T-cell (primary cell): ENCODE measurements at regions not wholly inside any gene's neighbourhood (a gene's known extent, or its start where the extent isn't known, plus 50 kb on each side); places are given as distances from the start of the nearest gene placed in this dataset.

Source experiments
- ATAC-seq, 4 experiments: fragments of 200-7000 bp in 3 of 4; fragments of 150-1000 bp in 1 of 4; cut with Tn5 transposase; replicated peaks in 1 of 4; 1 replicate in 3 of 4; 2 replicates in 1 of 4; pipeline ENCODE4 v1.10.0; 2021; ENCODE audit warnings: moderate library complexity in 3 of 4, mild to moderate bottlenecking in 2 of 4, moderate number of reproducible peaks in 1 of 4
- CTCF ChIA-PET, 2 donors: fragments of 300-600 bp; sonication (Branson Sonifier 250); formaldehyde crosslinking; loops; one replicate each; lab custom pipeline; 2022; ENCODE audit warnings: antibody characterized with exemption in 2 of 2; lab: Charles Lee
- POLR2A ChIA-PET, 2 donors: fragments of 300-600 bp; sonication (Branson Sonifier 250); formaldehyde crosslinking; loops; one replicate each; lab custom pipeline; 2022; ENCODE audit warnings: antibody characterized with exemption in 2 of 2; lab: Charles Lee
- DNase-seq, 35 experiments: peaks; one replicate each; pipeline versions ENCODE4 v3.0.0 to v3.0.0-alpha.2; 2013 to 2023
- H3K27ac ChIP-seq: one replicate; pipeline ENCODE4 v1.5.1; 2013; ENCODE audit warnings: low read length
- H3K27me3 ChIP-seq, 2 experiments: replicated peaks in 1 of 2; 1 replicate in 1 of 2; 2 replicates in 1 of 2; pipeline versions ENCODE4 v1.6.1 to v1.7.0; 2013; ENCODE audit warnings: low read length in 1 of 2, mixed read lengths in 1 of 2; ENCODE audit not compliant: control insufficient read depth in 2 of 2, insufficient read depth in 2 of 2; ENCODE audit errors: extremely low read depth in 1 of 2
- H3K36me3 ChIP-seq, 2 donors: 1 replicate in 1 of 2; 2 replicates in 1 of 2; pipeline versions ENCODE4 v1.6.1 to v1.7.0; 2013; ENCODE audit warnings: low read length in 1 of 2; ENCODE audit not compliant: control insufficient read depth in 2 of 2, insufficient read depth in 1 of 2; ENCODE audit errors: extremely low read depth in 1 of 2
- H3K4me1 ChIP-seq, 2 experiments: 1 replicate in 1 of 2; 2 replicates in 1 of 2; pipeline versions ENCODE4 v1.6.1 to v1.7.0; 2013; ENCODE audit warnings: low read length in 2 of 2, mixed read lengths in 1 of 2; ENCODE audit not compliant: insufficient read depth in 2 of 2, control insufficient read depth in 1 of 2; ENCODE audit errors: extremely low read depth in 1 of 2
- H3K4me3 ChIP-seq, 2 donors: 1 replicate in 1 of 2; 2 replicates in 1 of 2; pipeline versions ENCODE4 v1.5.1 to v1.7.0; 2013; ENCODE audit warnings: mild to moderate bottlenecking in 2 of 2, low read length in 1 of 2, moderate library complexity in 1 of 2; ENCODE audit not compliant: control insufficient read depth in 1 of 2; ENCODE audit errors: extremely low read depth in 1 of 2
- H3K9me3 ChIP-seq: 2 replicates; pipeline ENCODE4 v1.7.0; 2013
- H3K27ac Mint-ChIP-seq, 2 donors: one replicate each; pipeline ENCODE4 v1.8.0; 2020 to 2021; ENCODE audit warnings: mild to moderate bottlenecking in 2 of 2, mixed read lengths in 2 of 2
- H3K27me3 Mint-ChIP-seq, 2 donors: one replicate each; pipeline ENCODE4 v1.8.0; 2021 to 2022; ENCODE audit warnings: mixed read lengths in 2 of 2
- H3K36me3 Mint-ChIP-seq: one replicate; pipeline ENCODE4 v1.8.0; 2021; ENCODE audit warnings: mixed read lengths
- H3K4me1 Mint-ChIP-seq, 3 donors: one replicate each; pipeline ENCODE4 v1.8.0; 2020 to 2022; ENCODE audit warnings: mixed read lengths in 3 of 3, mild to moderate bottlenecking in 1 of 3
- H3K4me3 Mint-ChIP-seq, 3 donors: one replicate each; pipeline ENCODE4 v1.8.0; 2020 to 2022; ENCODE audit warnings: mild to moderate bottlenecking in 3 of 3, mixed read lengths in 3 of 3, moderate library complexity in 3 of 3
- H3K9me3 Mint-ChIP-seq, 3 donors: one replicate each; pipeline ENCODE4 v1.8.0; 2020 to 2022; ENCODE audit warnings: mixed read lengths in 3 of 3
- WGBS: methylation state at CpG from one replicate; pipeline ENCODE4 v1.1.5; 2013; ENCODE audit warnings: missing lambda C conversion rate; ENCODE audit not compliant: insufficient coverage; 5-methylcytosine and 5-hydroxymethylcytosine counted together

DNA sequence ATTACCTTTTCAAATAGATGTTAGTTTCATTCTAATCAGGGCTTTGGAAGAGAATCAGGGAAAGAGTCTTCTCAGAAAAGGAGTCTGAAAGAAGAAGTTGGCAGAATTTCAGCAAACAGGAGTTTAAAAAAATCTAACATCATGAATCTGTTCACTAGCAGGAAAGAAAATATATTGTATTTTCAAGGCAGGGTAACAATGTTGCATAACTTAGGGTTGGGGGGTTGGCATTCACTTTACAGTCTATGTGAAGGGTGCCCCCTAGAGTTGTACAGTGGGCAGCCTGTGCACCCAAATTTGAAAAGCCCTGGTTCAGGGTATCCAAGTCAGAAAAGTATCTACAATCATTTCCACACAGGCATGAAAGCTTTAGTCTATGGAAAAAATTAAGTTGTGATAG lies 348.4 kb upstream of the SLC30A5 start:
- DNase-seq: peak in 1 of 35 experiments; percentile 23

DNA sequence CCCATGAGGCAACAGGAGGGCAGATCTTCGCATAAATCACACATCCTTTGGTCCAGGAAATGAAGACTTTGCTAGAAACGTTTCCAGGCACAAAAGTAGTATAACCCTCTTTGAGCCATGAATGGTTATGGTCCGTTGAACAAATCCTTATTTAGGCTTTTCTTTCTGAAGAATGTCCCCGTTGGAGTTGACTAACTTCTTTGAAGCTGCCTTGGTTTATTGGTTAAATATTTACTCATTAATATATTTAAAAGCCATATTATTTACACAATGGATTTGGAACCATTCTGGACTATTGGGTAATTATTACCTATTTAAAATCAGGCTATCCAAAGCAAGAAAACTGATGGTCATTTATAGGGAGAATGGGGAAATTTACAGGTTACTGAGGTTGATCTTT lies 347.6 kb upstream of the SLC30A5 start:
- Mint-ChIP-seq H3K4me3 (no peak overlapping the region), H3K27ac (no peak overlapping the region), H3K9me3 (no peaks in the 10 kb centered on the region), H3K36me3 (no peaks in the 10 kb centered on the region), H3K4me1 (peaks cover 5 to 7% (median 7%) of the 10 kb centered on the region in 3 donors), H3K27me3 (peaks cover 2 to 13% of the 10 kb centered on the region in 2 donors)
- DNase-seq: no peak
- no peak for ATAC-seq
- WGBS: 53% methylated on average over 2 of the region's 4 CpGs
- no peaks in the 10 kb centered on the region for H3K9me3 ChIP-seq
- no peak overlapping the region for H3K27ac ChIP-seq
- ChIA-PET POLR2A (no interaction called here), CTCF (no interaction called here)
- no peaks in the 10 kb centered on the region for H3K27me3 ChIP-seq
- no peak overlapping the region for H3K4me3 ChIP-seq
- H3K4me1 ChIP-seq: no peaks in the 10 kb centered on the region
- no peaks in the 10 kb centered on the region for H3K36me3 ChIP-seq

More for the DNA sequence above, 348.4 kb upstream of the SLC30A5 start:
- Histone ChIP-seq H3K36me3 (no peaks in the 10 kb centered on the region), H3K9me3 (no peaks in the 10 kb centered on the region), H3K27ac (no peak overlapping the region), H3K27me3 (no peaks in the 10 kb centered on the region), H3K4me1 (no peaks in the 10 kb centered on the region), H3K4me3 (no peak overlapping the region)
- Mint-ChIP-seq H3K9me3 (no peaks in the 10 kb centered on the region), H3K4me3 (no peak overlapping the region), H3K4me1 (peaks cover 5 to 7% (median 7%) of the 10 kb centered on the region in 3 donors), H3K27me3 (peaks cover 0 to 8% of the 10 kb centered on the region in 2 donors), H3K36me3 (no peaks in the 10 kb centered on the region), H3K27ac (no peak overlapping the region)
- ATAC-seq: no peak
- ChIA-PET CTCF (no interaction called here), POLR2A (no interaction called here)

DNA sequence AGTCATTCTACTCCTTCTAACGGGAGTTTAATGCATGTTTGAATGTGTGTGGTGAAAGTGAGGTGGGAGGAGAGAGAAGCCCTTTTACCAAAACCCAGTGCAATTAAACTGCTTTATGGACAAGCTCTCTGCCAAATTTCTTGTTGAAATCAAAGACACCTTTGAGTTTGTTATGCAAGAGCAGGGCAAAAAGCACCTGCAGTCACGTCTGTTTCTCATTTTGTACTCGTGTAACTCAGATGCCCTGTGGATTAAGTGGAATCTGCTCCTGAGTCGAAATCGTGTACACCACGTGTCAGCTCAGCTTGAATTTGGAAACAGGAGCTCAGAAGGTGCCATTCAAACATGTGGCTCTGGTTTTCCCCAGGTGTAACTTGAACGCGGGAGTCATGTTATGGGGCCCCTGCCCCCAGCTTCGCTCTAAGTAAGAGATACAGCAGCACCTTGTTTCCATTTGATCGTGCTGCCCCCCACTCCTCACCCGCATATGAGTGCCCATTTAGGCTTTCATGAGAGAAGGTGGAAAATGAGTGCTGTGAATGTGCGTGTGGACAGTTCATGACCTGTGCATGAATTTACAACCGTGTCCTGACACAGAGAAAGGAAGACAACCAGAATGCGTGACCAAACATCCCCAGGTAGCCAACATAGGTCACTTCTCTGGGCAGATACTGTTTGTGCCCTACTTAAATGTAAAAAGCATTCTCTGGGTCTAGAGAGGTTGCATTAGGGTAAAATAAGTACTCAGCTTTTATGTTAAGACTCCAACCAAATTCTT lies 347.0 kb upstream of the SLC30A5 start:
- Mint-ChIP-seq H3K9me3 (no peaks in the 10 kb centered on the region), H3K27ac (no peak overlapping the region), H3K4me3 (no peak overlapping the region), H3K4me1 (peaks cover 5 to 7% (median 7%) of the 10 kb centered on the region in 3 donors), H3K36me3 (no peaks in the 10 kb centered on the region), H3K27me3 (peaks cover 2 to 13% of the 10 kb centered on the region in 2 donors)
- DNase-seq: no peak
- Histone ChIP-seq H3K27ac (no peak overlapping the region), H3K9me3 (no peaks in the 10 kb centered on the region), H3K4me3 (no peak overlapping the region), H3K36me3 (no peaks in the 10 kb centered on the region), H3K4me1 (no peaks in the 10 kb centered on the region), H3K27me3 (peaks cover 0 to 2% of the 10 kb centered on the region in 2 experiments)
- ChIA-PET CTCF (no interaction called here), POLR2A (no interaction called here)
- ATAC-seq: no peak
- 97% methylated on average over 10 of the region's 14 CpGs for WGBS

DNA sequence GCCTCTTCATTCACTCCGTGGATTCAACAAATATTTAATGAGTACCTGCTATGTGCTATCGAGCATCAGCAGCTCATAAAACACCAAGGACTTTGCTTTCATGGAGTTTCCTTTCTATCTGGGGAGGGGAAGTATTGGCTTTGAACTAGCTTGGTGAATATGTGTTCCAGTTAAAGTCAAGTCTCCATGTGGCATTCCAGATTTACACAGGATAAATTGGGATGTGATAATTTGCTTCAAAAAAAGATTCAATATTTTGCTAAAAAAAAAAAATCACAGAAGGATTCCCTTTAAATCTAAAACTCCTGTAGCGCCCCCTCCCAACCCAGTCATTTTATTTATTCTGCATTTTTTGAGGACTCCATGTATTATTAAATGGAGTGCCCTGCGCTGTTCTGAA lies 346.3 kb upstream of the SLC30A5 start:
- Mint-ChIP-seq H3K4me1 (peaks cover 5 to 7% (median 7%) of the 10 kb centered on the region in 3 donors), H3K27me3 (peaks cover 2 to 13% of the 10 kb centered on the region in 2 donors), H3K4me3 (no peak overlapping the region), H3K9me3 (no peaks in the 10 kb centered on the region), H3K27ac (no peak overlapping the region), H3K36me3 (no peaks in the 10 kb centered on the region)
- no CpG with 5 or more reads among the region's 4 CpGs for WGBS
- peaks cover 0 to 2% of the 10 kb centered on the region in 2 experiments for H3K27me3 ChIP-seq
- no peaks in the 10 kb centered on the region for H3K9me3 ChIP-seq
- ATAC-seq: no peak
- no peaks in the 10 kb centered on the region for H3K36me3 ChIP-seq
- H3K4me3 ChIP-seq: no peak overlapping the region
- no peak overlapping the region for H3K27ac ChIP-seq
- no peak for DNase-seq
- ChIA-PET CTCF (no interaction called here), POLR2A (no interaction called here)
- H3K4me1 ChIP-seq: no peaks in the 10 kb centered on the region

DNA sequence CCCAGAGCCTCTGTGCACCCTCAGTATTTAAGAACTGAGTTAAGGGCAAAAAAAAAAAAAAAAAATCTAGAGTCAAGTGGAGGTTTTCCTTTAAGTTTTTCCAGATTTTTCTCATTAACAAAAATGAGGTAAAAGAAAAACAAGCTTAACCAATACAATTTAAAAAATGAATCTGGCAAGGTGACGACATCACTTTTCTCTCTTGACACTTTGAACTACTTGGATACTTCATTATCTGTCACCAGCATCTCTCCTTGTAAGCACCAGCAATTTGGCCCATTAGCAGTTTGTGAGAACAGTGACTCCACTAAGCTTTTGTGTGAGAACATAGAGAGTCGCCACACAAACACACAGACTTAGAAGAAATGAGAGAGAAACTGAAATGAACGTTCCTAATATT lies 345.7 kb upstream of the SLC30A5 start:
- Mint-ChIP-seq H3K36me3 (no peaks in the 10 kb centered on the region), H3K4me1 (peaks cover 5 to 7% (median 7%) of the 10 kb centered on the region in 3 donors), H3K27me3 (peaks cover 2 to 13% of the 10 kb centered on the region in 2 donors), H3K27ac (no peak overlapping the region), H3K4me3 (no peak overlapping the region), H3K9me3 (no peaks in the 10 kb centered on the region)
- no CpG with 5 or more reads among the region's 3 CpGs for WGBS
- Histone ChIP-seq H3K27ac (no peak overlapping the region), H3K4me3 (no peak overlapping the region), H3K36me3 (no peaks in the 10 kb centered on the region), H3K27me3 (peaks cover 0 to 2% of the 10 kb centered on the region in 2 experiments), H3K4me1 (no peaks in the 10 kb centered on the region), H3K9me3 (no peaks in the 10 kb centered on the region)
- ATAC-seq (no peak), DNase-seq (no peak)
- ChIA-PET POLR2A (interaction anchor here (0.6 to 0.7 kb wide), 3 partner anchors 53 to 1726 kb away, joined by 3 to 4 read pairs (median 4); no protein-coding TSS in a partner anchor), CTCF (no interaction called here)

DNA sequence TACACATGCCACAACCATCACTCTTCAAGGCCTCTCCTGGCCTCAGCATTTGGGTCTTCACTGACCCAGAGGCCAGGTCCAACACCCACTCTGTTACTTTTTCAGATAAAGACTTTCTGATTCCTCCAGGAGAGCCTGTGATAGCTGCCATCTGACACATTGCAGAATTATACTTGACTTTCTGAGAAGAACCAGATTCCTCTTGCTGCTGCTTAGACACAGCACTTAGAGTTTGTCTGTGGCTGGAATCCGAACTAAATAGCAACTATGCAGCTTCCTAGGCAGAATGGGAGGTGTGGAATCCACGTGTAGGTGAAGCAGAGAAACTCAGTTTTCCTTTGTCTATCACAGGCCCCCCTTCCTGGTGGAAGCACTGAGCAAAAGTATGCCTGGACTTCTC lies 344.7 kb upstream of the SLC30A5 start:
- Mint-ChIP-seq H3K4me3 (no peak overlapping the region), H3K9me3 (no peaks in the 10 kb centered on the region), H3K27ac (no peak overlapping the region), H3K27me3 (peaks cover 2 to 13% of the 10 kb centered on the region in 2 donors), H3K4me1 (peaks cover 5 to 7% (median 7%) of the 10 kb centered on the region in 3 donors), H3K36me3 (no peaks in the 10 kb centered on the region)
- Histone ChIP-seq H3K27me3 (peaks cover 0 to 2% of the 10 kb centered on the region in 2 experiments), H3K4me3 (no peak overlapping the region), H3K4me1 (no peaks in the 10 kb centered on the region), H3K9me3 (no peaks in the 10 kb centered on the region), H3K27ac (no peak overlapping the region), H3K36me3 (no peaks in the 10 kb centered on the region)
- ChIA-PET CTCF (no interaction called here), POLR2A (no interaction called here)
- DNase-seq (no peak), ATAC-seq (no peak)
- WGBS: no CpG with 5 or more reads among the region's 2 CpGs
